ENCODE measurements at regions not wholly inside any gene's neighbourhood (a gene's known extent, or its start where the extent isn't known, plus 50 kb on each side); places are given as distances from the start of the nearest gene placed in this dataset.
"Not testable (repeated sequence)": the region's sequence is repeated elsewhere in the genome, so short reads cannot be mapped to it uniquely, and the experiment has no call there.

GRCh38 chr4:64822405-64822804 lies 413.2 kb upstream of the TECRL start:
- DNase-seq (ENCODE audit: low read depth) = no peak

DNA sequence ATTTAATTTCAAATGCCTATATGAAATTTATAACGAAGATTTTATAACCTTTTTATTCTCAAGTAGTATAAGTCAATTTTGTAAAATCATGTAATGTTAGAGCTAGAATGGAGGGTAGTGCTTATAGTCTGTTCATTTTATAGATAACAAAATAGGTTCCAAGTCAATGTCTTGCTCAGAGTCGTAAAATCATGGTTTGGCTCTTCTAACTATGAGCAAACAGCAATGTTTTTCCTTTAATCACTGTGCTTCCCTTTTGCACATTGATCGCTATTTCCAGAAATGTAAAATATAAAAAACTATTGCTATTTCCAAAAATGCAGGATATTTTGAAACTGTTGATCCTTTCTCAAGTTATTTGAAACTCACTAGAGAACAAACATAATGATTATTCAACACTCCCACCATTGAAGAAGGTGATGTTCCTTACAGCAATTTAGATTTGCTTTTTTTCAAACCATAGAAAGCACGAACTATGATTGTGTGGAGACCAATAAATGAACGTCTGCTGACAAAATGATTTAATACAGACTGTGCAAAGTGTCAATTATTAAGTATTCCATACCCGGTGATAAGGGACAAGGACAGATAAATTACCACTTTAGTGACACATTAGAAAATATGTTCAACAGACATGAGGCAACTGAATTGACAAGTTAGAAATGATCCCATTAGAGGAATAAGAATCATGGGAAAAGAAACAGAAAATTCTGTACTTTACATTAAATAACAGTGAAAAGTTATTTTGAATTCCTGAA lies 412.1 kb upstream of the TECRL start:
- DNase-seq (ENCODE audit: low read depth) = no peak

- no peak for DNase-seq (ENCODE audit: low read depth)
These were observed 405.4 kb upstream of the TECRL start for GRCh38 chr4:64814616-64815015.

DNA sequence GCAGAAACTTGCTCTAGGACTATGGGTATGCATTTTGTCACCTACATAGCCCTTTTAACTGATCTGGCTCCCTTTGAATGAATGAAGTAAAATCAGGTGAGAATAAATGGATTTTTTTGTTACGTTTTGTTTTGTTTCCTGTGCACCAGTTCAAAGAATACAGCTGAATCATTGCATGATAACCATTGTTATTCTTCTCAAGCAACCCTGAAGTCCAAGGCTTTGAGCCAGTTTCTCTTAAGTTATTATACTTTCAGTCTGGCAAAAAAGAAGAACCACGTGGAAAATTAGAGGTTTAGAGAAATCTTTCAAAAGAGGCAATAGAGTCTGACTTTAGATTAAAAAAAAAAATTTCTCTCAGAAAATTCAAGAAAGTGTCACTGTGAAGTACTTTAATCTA lies 398.6 kb upstream of the TECRL start:
- peak; percentile 6 for DNase-seq (ENCODE audit: low read depth)

- DNase-seq (ENCODE audit: low read depth) = no peak
These were observed 390.5 kb upstream of the TECRL start for GRCh38 chr4:64799751-64800150.

- DNase-seq (ENCODE audit: low read depth) = not testable (repeated sequence)
These were observed 389.6 kb upstream of the TECRL start for GRCh38 chr4:64798828-64799227.

- DNase-seq (ENCODE audit: low read depth) = no peak
These were observed 387.3 kb upstream of the TECRL start for GRCh38 chr4:64796581-64796980.

DNA sequence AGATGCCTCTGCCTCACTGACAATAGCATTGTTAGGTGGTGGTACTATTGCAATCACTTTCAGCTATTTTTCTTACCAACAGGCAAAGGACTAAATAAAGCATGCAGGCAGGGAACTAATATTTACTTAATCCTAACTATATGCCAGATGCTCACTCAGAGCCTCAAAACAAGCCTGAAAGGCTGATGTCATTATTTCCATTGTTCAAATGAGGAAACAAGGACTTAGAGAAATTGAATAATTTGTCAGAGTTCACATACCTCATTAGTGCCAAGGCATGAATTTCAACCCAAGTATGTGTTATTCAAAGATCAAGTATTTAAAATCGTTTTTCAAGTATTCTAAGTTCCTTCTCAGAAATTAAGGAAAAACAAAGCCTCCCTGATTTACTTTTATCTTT lies 374.9 kb upstream of the TECRL start:
- DNase-seq (ENCODE audit: low read depth) = peak; percentile 94

DNA sequence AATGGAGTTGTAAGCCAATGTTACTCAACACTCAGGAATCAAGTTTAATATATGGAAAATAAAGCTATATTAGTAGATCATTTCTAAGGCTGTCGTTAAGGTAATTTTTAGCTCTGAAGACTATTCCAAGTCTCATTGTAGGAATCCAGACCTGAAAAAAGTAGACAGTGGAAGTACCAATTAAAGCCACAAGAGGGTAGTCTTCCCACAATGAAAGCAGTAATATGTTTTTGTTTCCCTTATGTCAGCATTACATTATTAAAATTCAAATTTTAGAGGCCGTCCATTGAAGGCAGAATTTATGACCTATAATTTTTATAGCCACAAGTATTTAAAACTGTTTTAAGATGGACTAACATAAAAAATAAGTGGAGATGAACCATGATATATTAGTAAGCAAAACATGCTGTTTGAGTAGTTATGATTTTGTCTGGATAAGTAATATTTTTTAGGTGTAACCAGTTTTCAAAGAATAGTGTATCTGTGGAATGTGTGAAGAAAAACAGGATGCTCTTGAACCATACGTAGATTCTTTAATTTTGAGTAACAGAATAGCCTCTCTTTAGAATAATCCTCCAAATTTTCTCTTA lies 372.6 kb upstream of the TECRL start:
- peak; percentile 37 for DNase-seq (ENCODE audit: low read depth)

- DNase-seq (ENCODE audit: low read depth) = no peak
These were observed 371.4 kb upstream of the TECRL start for GRCh38 chr4:64780664-64781063.

- peak; percentile 54 for DNase-seq (ENCODE audit: low read depth)
These were observed 368.0 kb upstream of the TECRL start for GRCh38 chr4:64777286-64777685.

- DNase-seq (ENCODE audit: low read depth) = no peak
These were observed 367.6 kb upstream of the TECRL start for GRCh38 chr4:64776820-64777219.

DNA sequence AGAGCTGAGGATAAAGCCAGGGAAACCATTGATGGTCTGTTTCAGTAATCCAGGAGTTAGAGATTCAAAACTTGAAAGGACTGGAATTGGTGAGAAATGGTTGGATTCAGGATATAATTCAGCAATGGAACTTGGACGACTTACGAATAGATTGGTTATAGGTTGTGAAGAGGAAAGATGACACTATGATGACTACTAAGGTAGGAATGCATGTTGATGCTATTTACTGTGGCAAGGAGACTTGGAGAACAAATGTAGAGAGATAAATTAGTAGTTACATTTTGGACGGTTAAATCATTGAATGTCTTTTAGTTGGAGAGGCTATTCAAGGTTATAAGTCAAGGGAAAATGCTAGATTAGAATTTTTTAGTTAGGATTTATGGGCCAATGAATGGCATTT lies 365.4 kb upstream of the TECRL start:
- no peak for DNase-seq (ENCODE audit: low read depth)

DNA sequence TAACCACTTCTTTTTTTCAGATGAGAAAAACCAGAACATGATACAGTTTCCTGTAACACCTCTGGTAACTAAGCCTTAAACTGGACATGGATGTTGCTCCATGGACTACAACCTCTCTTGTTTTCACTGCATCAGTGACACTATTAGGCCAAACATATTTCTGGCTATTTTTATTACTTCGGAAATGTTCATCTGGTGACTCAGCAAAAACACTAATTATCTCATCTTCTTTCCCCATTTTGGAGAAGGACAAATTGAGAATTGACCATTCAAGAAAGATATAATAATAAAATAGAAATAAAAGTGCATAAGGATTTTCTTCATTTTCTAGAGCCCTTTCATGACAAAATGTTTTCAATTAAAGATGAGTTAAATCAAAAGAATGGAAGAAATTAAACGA lies 361.9 kb upstream of the TECRL start:
- DNase-seq (ENCODE audit: low read depth) = no peak

DNA sequence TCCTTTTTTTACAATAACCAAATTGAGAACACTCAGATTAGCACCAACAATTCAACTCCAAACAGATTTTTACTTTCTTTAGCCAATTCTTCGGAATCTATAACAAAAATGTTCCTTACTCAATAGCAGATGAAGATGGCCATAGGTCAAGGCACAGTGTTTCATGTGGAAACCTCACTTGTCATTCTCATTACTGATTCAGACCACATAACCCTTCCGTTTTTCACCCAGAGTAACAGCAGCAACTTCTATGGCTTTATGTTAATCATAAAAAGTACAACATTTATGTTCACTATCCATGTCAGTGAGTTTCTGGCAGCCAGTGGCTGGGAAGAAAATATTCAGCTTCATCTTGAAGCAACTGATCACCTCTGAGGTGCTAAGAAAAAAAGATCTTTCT lies 358.3 kb upstream of the TECRL start:
- DNase-seq (ENCODE audit: low read depth) = no peak

DNA sequence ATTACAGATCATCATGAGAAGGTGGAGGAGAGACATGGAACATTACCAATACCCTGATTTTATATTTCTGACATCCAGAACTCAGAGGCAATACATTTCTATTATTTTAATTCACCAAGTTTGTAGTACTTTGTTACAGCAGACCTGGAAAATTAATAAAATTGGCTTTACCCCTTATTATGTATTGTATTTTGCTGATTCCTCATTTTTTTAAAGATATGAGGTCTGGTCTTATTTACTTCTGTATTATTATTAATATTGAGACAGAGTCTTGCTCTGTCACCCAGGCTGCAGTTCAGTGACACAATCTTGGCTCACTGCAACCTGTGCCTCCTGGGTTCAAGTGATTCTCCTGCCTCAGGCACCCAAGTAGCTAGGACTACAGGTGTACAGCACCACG lies 357.3 kb upstream of the TECRL start:
- no peak for DNase-seq (ENCODE audit: low read depth)

GRCh38 chr4:64756016-64756415 lies 346.8 kb upstream of the TECRL start:
- peak; percentile 43 for DNase-seq (ENCODE audit: low read depth)

GRCh38 chr4:64747919-64748715 lies 338.9 kb upstream of the TECRL start:
- no peak for DNase-seq (ENCODE audit: low read depth)

DNA sequence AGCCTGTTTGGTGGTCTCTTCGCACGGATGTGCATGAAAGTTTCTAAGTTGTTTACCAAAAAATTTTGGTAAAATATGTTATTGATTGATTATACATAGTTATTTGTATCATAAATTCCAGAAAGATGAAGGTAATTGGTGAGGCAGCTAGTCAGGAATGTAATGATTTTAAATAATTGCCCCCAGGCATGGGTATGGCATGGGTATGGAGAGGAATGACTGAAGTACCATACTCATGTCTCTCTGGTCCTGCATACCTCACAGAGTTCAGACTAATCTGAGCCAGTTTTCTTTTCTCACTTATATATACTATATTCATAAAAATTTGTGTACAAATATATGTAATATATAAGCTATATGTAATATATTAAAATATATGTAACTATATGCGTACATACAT lies 329.0 kb upstream of the TECRL start:
- no peak for DNase-seq (ENCODE audit: low read depth)

DNA sequence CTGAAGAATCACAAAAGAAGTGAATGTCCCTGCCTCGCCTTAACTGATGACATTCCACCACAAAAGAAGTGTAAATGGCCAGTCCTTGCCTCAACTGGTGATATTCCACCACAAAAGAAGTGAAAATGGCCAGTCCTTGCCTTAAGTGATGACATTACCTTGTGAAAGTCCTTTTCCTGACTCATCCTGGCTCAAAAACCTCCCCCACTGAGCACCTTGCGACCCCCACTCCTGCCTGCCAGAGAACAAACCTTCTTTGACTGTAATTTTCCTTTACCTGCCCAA lies 328.5 kb upstream of the TECRL start:
- not testable (repeated sequence) for DNase-seq (ENCODE audit: low read depth)

GRCh38 chr4:64737026-64737853 lies 328.0 kb upstream of the TECRL start:
- DNase-seq (ENCODE audit: low read depth) = no peak

- DNase-seq (ENCODE audit: low read depth) = no peak
These were observed 320.3 kb upstream of the TECRL start for GRCh38 chr4:64729561-64729960.
